Kidney epithelial cell (primary cell): ENCODE measurements at regions not wholly inside any gene's neighbourhood (a gene's known extent, or its start where the extent isn't known, plus 50 kb on each side); places are given as distances from the start of the nearest gene placed in this dataset.

Experiments used
- DNase-seq: peaks from one replicate; pipeline ENCODE4 v3.0.0-alpha.2; 2010; ENCODE audit warnings: low read depth
- H3K27me3 ChIP-seq: 2 replicates; pipeline ENCODE4 v1.6.0; 2011; ENCODE audit warnings: low read length; ENCODE audit not compliant: control insufficient read depth, insufficient read depth
- H3K36me3 ChIP-seq: 2 replicates; pipeline ENCODE4 v1.5.1; 2011; ENCODE audit warnings: low read length; ENCODE audit not compliant: control insufficient read depth, insufficient read depth
- H3K4me3 ChIP-seq: 2 replicates; pipeline ENCODE4 v1.5.1; 2011; ENCODE audit warnings: low read depth, mild to moderate bottlenecking, control low read depth, low read length
- TF ChIP-seq, protein P1 (sequence below): IDR thresholded peaks from 2 replicates; pipeline ENCODE4 v1.5.1; 2011; ENCODE audit warnings: mild to moderate bottlenecking, moderate library complexity, low read length, control low read depth, inconsistent platforms; ENCODE audit not compliant: insufficient read depth, poor library complexity, severe bottlenecking

DNA sequence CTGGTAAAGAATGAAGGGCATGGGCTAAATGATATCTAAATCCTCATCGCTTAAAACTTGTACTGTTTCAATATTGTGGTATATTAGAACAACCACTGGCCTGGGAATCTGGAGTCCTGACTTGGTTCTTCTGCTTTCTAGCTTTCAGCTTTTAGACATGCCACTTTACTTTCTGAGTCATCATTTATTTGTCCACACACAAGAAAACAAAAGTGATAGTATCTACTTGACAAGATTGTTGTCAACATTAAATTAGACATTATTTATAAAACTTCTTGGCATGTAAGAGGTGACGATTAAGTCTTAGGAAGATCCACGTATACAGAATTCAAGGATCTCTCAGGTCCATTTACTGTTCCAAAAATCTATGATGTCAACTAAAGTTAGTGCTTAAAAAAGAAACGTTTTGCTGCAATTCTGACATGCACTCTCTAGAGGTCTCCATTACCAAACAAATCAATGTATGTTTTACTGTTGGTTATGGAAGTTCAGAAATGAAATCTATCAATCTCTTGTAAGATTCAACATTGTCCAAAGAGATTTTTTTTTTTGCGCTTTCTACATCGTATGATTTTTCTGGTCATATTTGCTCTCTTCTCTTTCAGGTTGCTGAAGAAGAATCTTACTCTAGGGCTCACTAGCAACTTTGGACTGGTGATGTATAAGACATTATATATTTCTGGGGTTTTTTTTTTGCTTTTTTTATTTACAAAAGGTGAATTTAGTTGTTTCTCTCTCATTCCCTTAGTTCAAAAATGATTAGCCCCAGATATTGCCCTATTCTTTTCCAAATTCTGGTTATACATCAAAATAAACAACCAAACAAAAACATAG lies 53.6 kb upstream of the DYNC1I1 start:
- DNase-seq = no peak
- TF ChIP-seq, protein P1, sequence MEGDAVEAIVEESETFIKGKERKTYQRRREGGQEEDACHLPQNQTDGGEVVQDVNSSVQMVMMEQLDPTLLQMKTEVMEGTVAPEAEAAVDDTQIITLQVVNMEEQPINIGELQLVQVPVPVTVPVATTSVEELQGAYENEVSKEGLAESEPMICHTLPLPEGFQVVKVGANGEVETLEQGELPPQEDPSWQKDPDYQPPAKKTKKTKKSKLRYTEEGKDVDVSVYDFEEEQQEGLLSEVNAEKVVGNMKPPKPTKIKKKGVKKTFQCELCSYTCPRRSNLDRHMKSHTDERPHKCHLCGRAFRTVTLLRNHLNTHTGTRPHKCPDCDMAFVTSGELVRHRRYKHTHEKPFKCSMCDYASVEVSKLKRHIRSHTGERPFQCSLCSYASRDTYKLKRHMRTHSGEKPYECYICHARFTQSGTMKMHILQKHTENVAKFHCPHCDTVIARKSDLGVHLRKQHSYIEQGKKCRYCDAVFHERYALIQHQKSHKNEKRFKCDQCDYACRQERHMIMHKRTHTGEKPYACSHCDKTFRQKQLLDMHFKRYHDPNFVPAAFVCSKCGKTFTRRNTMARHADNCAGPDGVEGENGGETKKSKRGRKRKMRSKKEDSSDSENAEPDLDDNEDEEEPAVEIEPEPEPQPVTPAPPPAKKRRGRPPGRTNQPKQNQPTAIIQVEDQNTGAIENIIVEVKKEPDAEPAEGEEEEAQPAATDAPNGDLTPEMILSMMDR = peak; percentile 14
- Histone ChIP-seq H3K4me3 (no peak overlapping the region), H3K27me3 (no peaks in the 10 kb centered on the region), H3K36me3 (no peaks in the 10 kb centered on the region)

DNA sequence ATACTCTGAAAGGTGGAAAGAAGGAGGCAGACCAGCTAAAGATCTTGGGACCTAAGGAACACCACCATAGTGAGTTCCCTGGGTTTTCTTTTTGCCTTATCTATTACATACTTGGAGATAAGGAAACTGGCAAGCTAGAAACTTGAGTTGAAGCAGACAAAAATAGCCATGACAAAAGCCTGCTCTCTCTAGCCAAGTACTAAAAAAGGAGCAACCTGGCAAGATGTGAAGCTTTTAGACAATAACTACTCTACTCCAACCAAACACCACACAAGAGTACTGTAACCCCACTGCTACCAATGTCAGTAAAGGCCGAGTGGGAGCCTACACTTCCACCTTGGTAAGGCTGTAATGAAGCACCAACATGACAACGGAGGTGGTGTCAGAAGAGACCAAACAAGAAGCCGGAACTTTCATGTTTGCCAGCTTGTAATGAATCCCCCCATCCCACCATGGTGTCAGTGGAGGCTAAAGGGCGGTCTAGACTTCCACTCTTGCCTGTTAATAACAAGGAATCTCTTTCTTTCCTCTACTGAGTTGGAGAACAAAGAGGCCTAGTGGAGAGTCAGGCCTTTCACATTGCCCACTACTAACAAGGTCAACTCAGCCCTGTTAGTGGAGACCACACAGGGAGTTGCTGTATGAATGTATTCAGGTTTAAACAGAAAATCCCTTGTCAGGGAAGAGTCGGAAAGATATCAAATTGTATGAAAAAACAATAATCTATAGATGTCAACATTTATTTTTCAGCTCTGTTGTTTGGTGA lies 55.8 kb upstream of the DYNC1I1 start:
- Histone ChIP-seq H3K27me3 (no peaks in the 10 kb centered on the region), H3K4me3 (no peak overlapping the region), H3K36me3 (no peaks in the 10 kb centered on the region)
- DNase-seq = no peak
- TF ChIP-seq, protein P1 = no peak

DNA sequence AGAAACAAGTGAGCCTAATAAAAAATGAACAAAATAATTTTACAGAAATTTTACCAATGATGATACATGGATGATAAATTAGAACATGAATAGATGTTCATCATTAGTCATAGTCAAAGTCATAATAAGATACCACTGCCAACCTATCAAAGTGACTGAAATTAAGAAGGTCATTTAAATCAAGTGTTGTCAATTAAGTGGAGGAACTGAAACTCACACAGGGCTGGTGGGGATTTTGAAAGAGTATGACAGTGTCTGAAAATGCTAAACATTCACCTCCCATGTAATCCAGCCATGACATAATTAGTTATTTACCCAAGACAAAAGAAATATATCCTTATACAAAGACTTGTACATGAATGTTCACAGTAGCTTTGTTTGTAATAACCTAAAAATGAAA lies 57.1 kb upstream of the DYNC1I1 start:
- no peak overlapping the region for H3K4me3 ChIP-seq
- DNase-seq = no peak
- TF ChIP-seq, protein P1 = no peak
- no peaks in the 10 kb centered on the region for H3K27me3 ChIP-seq
- no peaks in the 10 kb centered on the region for H3K36me3 ChIP-seq

DNA sequence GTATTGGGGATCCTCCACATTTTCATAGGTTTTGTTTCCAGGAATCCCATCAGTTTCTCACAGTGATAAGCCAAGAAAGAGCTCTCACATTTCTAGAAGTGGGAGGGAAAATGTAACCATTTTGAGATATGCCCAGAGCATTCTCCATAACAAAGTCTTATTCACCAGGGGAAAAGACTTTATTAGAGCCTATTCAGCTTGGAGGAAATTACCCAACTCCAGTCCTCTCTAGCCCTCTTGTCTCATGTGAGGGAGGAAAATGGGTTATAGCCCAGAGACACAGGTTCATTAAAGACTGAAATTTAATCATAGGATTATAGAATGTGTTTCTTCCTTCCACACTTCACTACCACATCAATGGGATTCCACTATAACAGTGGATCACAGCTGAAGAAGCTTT lies 61.6 kb upstream of the DYNC1I1 start:
- TF ChIP-seq, protein P1 = no peak
- Histone ChIP-seq H3K27me3 (no peaks in the 10 kb centered on the region), H3K36me3 (no peaks in the 10 kb centered on the region), H3K4me3 (no peak overlapping the region)
- DNase-seq = no peak

DNA sequence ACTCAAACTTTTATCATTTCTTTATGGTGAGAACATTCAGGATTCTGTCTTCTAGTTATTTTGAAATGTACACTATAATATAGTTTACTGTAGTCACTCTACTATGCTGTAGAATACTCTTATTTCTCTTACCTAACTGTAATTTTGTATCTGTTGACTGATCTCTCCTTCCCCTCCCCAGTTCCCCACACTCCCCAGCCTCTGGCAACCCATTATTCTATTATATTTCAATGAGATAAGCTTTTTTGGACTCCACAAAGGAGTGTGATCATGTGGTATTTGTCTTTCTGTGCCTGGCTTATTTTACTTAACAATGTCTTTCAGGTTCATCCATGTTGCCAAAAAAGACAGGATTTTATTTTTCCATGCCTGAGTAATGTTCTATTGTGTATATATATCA lies 71.4 kb upstream of the DYNC1I1 start:
- TF ChIP-seq, protein P1 = no peak
- H3K4me3 ChIP-seq = no peak overlapping the region
- no peak for DNase-seq
- H3K36me3 ChIP-seq = no peaks in the 10 kb centered on the region
- no peaks in the 10 kb centered on the region for H3K27me3 ChIP-seq

DNA sequence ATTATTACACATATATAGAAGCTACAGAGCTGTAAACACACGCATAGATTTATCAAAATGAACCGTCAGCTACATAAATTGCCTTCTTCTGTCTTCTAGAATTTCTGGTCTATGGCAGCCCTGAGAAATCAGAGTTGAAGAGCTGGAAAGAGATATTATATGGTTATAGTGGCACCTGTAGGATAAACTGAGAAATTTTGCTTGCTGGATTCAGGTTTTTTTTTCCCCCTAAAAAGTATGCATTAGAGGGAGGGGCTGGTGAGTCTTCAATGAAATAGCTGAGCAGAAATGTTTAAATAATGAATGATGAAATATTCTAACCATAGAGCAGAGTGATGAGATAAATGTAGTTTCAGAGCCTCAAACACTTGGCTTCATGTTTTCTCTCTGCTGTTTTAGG lies 78.0 kb upstream of the DYNC1I1 start:
- DNase-seq = no peak
- no peaks in the 10 kb centered on the region for H3K36me3 ChIP-seq
- H3K27me3 ChIP-seq = no peaks in the 10 kb centered on the region
- TF ChIP-seq, protein P1 = no peak
- H3K4me3 ChIP-seq = no peak overlapping the region
